Central memory CD8-positive, alpha-beta T cell (primary cell): ENCODE measurements at regions not wholly inside any gene's neighbourhood (a gene's known extent, or its start where the extent isn't known, plus 50 kb on each side); places are given as distances from the start of the nearest gene placed in this dataset.

Source experiments
- ATAC-seq: fragments of 150-1000 bp; cut with Tn5 transposase; replicated peaks from 2 replicates; pipeline ENCODE4 v1.10.0; 2022; ENCODE audit warnings: mild to moderate bottlenecking, moderate FRiP score, moderate number of reproducible peaks; ENCODE audit not compliant: poor library complexity, severe bottlenecking; ENCODE audit errors: extremely low read depth
- DNase-seq, 2 donors: peaks; one replicate each; pipeline ENCODE4 v3.0.0; 2021; ENCODE audit warnings: low spot score in 2 of 2
- H3K27ac Mint-ChIP-seq: one replicate; pipeline ENCODE4 v1.8.0; 2022; ENCODE audit warnings: low read depth, mild to moderate bottlenecking, moderate library complexity, mixed read lengths
- H3K27me3 Mint-ChIP-seq: one replicate; pipeline ENCODE4 v1.8.0; 2022; ENCODE audit warnings: mixed read lengths
- H3K36me3 Mint-ChIP-seq: one replicate; pipeline ENCODE4 v1.8.0; 2022; ENCODE audit warnings: mild to moderate bottlenecking, moderate library complexity, mixed read lengths; ENCODE audit not compliant: insufficient read depth
- H3K4me1 Mint-ChIP-seq: one replicate; pipeline ENCODE4 v1.8.0; 2022; ENCODE audit warnings: mixed read lengths
- H3K4me3 Mint-ChIP-seq: one replicate; pipeline ENCODE4 v1.8.0; 2022; ENCODE audit warnings: mild to moderate bottlenecking, moderate library complexity, mixed read lengths
- H3K9me3 Mint-ChIP-seq: one replicate; pipeline ENCODE4 v1.8.0; 2022; ENCODE audit warnings: mixed read lengths

DNA sequence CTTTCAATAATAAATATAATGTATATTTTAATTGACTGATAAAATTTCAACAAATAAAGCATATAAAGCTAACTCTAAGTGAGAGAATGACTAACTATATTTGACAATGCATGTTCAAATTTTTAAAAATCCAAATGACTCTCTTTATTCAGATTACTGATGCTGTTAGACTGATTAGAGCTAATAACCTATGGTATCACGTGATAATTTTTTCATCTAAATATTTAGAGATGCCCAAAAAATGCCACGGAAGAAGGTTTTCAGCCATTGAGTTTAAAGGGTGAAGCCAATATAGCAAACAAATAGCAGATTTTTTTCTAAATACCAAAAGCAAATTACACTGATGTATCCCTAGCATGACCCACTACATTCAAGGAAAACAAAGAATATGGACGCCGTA, 61.1 kb upstream of the OR10J4 start:
- Mint-ChIP-seq H3K27ac (no peak overlapping the region), H3K27me3 (peaks cover 58% of the 10 kb centered on the region), H3K4me1 (no peaks in the 10 kb centered on the region), H3K9me3 (peaks cover 6% of the 10 kb centered on the region), H3K4me3 (no peak overlapping the region), H3K36me3 (no peaks in the 10 kb centered on the region)
- ATAC-seq: no peak
- DNase-seq: no peak
